Hepatocyte (in vitro differentiated cells): ENCODE measurements at regions not wholly inside any gene's neighbourhood (a gene's known extent, or its start where the extent isn't known, plus 50 kb on each side); places are given as distances from the start of the nearest gene placed in this dataset.
"Not testable (repeated sequence)": the region's sequence is repeated elsewhere in the genome, so short reads cannot be mapped to it uniquely, and the experiment has no call there.

Source experiments
- DNase-seq: peaks from one replicate; pipeline ENCODE4 v3.0.0-alpha.2; 2016; ENCODE audit warnings: low spot score
- H2AFZ ChIP-seq: fragments of 200-600 bp; sonication (generic); 2 replicates; pipeline ENCODE4 v1.6.0; 2016; ENCODE audit warnings: antibody characterized with exemption, mild to moderate bottlenecking
- H3K27ac ChIP-seq: fragments of 200-600 bp; sonication (generic); 2 replicates; pipeline ENCODE4 v1.5.1; 2016; ENCODE audit warnings: mild to moderate bottlenecking
- H3K27me3 ChIP-seq: fragments of 200-600 bp; sonication (generic); 2 replicates; pipeline ENCODE4 v1.6.1; 2016
- H3K36me3 ChIP-seq: fragments of 200-600 bp; sonication (generic); replicated peaks from 2 replicates; pipeline ENCODE4 v1.5.1; 2016; ENCODE audit warnings: low read depth; ENCODE audit not compliant: insufficient read depth
- H3K4me1 ChIP-seq: fragments of 200-600 bp; sonication (generic); 2 replicates; pipeline ENCODE4 v1.5.1; 2016; ENCODE audit warnings: mild to moderate bottlenecking, moderate library complexity; ENCODE audit not compliant: insufficient read depth
- H3K4me2 ChIP-seq: fragments of 200-600 bp; sonication (generic); 2 replicates; pipeline ENCODE4 v1.6.0; 2016
- H3K4me3 ChIP-seq: fragments of 200-600 bp; sonication (generic); 2 replicates; pipeline ENCODE4 v1.5.1; 2016; ENCODE audit warnings: mild to moderate bottlenecking
- H3K79me2 ChIP-seq: fragments of 200-600 bp; sonication (generic); 2 replicates; pipeline ENCODE4 v1.6.0; 2017; ENCODE audit warnings: mild to moderate bottlenecking
- H3K9me2 ChIP-seq: fragments of 200-600 bp; sonication (generic); replicated peaks from 2 replicates; pipeline ENCODE4 v1.6.0; 2017; ENCODE audit warnings: mild to moderate bottlenecking; ENCODE audit not compliant: insufficient read depth
- H3K9me3 ChIP-seq: fragments of 200-600 bp; sonication (generic); 2 replicates; pipeline ENCODE4 v1.5.1; 2016; ENCODE audit warnings: low read depth, mild to moderate bottlenecking
- H4K20me1 ChIP-seq: fragments of 200-600 bp; sonication (generic); 2 replicates; pipeline ENCODE4 v1.6.0; 2016; ENCODE audit warnings: mild to moderate bottlenecking; ENCODE audit not compliant: insufficient read depth, poor library complexity, severe bottlenecking
- EZH2 ChIP-seq: fragments of 200-600 bp; sonication (generic); IDR thresholded peaks from 2 replicates; pipeline ENCODE4 v1.6.1; 2016; ENCODE audit warnings: antibody characterized with exemption, mild to moderate bottlenecking, borderline replicate concordance
- EZH2phosphoT487 ChIP-seq: fragments of 200-600 bp; sonication (generic); IDR thresholded peaks from one replicate; pipeline ENCODE4 v1.6.1; 2018; ENCODE audit warnings: antibody characterized with exemption, mild to moderate bottlenecking, low read depth, moderate library complexity; ENCODE audit not compliant: unreplicated experiment, severe bottlenecking
- WGBS: methylation state at CpG from one replicate; pipeline ENCODE4 v1.1.6; 2016; ENCODE audit warnings: low lambda C conversion rate; ENCODE audit errors: missing lambda C conversion rate; 5-methylcytosine and 5-hydroxymethylcytosine counted together
- TF ChIP-seq, protein P1 (sequence below): fragments of 200-600 bp; sonication (generic); IDR thresholded peaks from 2 replicates; pipeline ENCODE4 v1.5.1; 2016; ENCODE audit warnings: antibody characterized with exemption, mild to moderate bottlenecking; ENCODE audit not compliant: poor library complexity

DNA sequence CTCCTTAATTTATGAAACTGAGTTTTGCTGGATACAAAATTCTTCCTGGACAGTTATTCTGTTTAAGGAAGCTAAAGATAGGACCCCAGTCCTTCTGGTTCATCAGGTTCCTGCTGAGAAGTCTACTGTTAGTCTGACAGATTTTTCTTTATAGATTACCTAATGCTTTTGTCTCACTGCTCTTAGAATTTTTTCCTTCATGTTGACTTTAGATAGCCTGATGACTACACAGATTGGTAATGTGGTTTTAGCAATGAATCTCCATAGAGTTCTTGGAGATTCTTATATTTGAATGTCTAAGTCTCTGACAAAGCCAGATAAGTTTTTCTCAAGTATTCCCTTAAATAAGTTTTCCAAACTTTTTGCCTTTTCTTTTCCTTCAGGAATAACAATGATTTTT lies 419.7 kb downstream of the CDH10 start:
- H3K36me3 ChIP-seq = no peaks in the 10 kb centered on the region
- no peaks in the 10 kb centered on the region for H3K9me2 ChIP-seq
- H4K20me1 ChIP-seq = no peaks in the 10 kb centered on the region
- H2AFZ ChIP-seq = no peak overlapping the region
- TF ChIP-seq, protein P1, sequence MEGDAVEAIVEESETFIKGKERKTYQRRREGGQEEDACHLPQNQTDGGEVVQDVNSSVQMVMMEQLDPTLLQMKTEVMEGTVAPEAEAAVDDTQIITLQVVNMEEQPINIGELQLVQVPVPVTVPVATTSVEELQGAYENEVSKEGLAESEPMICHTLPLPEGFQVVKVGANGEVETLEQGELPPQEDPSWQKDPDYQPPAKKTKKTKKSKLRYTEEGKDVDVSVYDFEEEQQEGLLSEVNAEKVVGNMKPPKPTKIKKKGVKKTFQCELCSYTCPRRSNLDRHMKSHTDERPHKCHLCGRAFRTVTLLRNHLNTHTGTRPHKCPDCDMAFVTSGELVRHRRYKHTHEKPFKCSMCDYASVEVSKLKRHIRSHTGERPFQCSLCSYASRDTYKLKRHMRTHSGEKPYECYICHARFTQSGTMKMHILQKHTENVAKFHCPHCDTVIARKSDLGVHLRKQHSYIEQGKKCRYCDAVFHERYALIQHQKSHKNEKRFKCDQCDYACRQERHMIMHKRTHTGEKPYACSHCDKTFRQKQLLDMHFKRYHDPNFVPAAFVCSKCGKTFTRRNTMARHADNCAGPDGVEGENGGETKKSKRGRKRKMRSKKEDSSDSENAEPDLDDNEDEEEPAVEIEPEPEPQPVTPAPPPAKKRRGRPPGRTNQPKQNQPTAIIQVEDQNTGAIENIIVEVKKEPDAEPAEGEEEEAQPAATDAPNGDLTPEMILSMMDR = no peak
- TF ChIP-seq EZH2 = no peak
- TF ChIP-seq EZH2phosphoT487 = no peak
- H3K79me2 ChIP-seq = no peaks in the 10 kb centered on the region
- no peak overlapping the region for H3K4me3 ChIP-seq
- no peak for DNase-seq
- H3K4me2 ChIP-seq = no peak overlapping the region
- H3K4me1 ChIP-seq = no peaks in the 10 kb centered on the region
- no peak overlapping the region for H3K27ac ChIP-seq
- H3K27me3 ChIP-seq = no peaks in the 10 kb centered on the region
- no peaks in the 10 kb centered on the region for H3K9me3 ChIP-seq

GRCh38 chr5:24226479-24226878 lies 418.3 kb downstream of the CDH10 start:
- Histone ChIP-seq H3K9me3 (no peaks in the 10 kb centered on the region), H2AFZ (no peak overlapping the region), H3K9me2 (no peaks in the 10 kb centered on the region), H3K79me2 (no peaks in the 10 kb centered on the region), H3K36me3 (no peaks in the 10 kb centered on the region), H3K27ac (no peak overlapping the region), H3K27me3 (no peaks in the 10 kb centered on the region), H3K4me3 (no peak overlapping the region), H3K4me1 (no peaks in the 10 kb centered on the region), H3K4me2 (no peak overlapping the region), H4K20me1 (no peaks in the 10 kb centered on the region)
- TF ChIP-seq EZH2phosphoT487 (no peak), EZH2 (no peak)
- TF ChIP-seq, protein P1 = no peak
- no peak for DNase-seq
- 84% methylated on average over 1 of the region's 1 CpG for WGBS

- H3K9me3 ChIP-seq, H3K4me2 ChIP-seq, H3K4me3 ChIP-seq, H3K9me2 ChIP-seq, H3K4me1 ChIP-seq, H3K36me3 ChIP-seq, H4K20me1 ChIP-seq, DNase-seq, H3K79me2 ChIP-seq, H3K27ac ChIP-seq, H3K27me3 ChIP-seq, H2AFZ ChIP-seq: not testable (repeated sequence)
- WGBS = 74% methylated on average over 5 of the region's 5 CpGs
Observed at GRCh38 chr5:24227881-24228280, 416.9 kb downstream of the CDH10 start.

DNA sequence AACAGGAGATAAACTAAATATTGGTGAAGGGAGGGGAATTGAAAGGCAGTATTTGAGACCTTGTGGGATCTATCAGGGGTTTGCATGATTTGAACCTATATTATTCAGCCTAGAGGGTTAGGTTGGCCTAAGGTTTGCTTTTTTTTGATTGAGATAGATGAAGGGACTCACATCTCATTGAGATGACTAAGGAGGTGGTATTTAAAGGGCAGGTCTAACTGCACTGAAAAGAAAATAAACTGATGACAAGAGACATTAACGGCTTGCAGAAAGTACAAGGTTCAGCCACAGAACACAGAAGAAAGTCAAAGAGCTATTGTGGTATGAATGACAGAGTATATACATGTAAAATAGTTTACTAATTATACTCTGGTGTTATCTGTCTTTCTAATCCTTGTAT lies 412.7 kb downstream of the CDH10 start:
- no peaks in the 10 kb centered on the region for H3K79me2 ChIP-seq
- 54% methylated on average over 1 of the region's 1 CpG for WGBS
- no peaks in the 10 kb centered on the region for H4K20me1 ChIP-seq
- H3K36me3 ChIP-seq = no peaks in the 10 kb centered on the region
- H3K4me1 ChIP-seq = no peaks in the 10 kb centered on the region
- no peak overlapping the region for H2AFZ ChIP-seq
- H3K27ac ChIP-seq = no peak overlapping the region
- no peak overlapping the region for H3K4me2 ChIP-seq
- H3K27me3 ChIP-seq = no peaks in the 10 kb centered on the region
- peak; percentile 8 for DNase-seq
- H3K9me3 ChIP-seq = no peaks in the 10 kb centered on the region
- H3K4me3 ChIP-seq = no peak overlapping the region
- H3K9me2 ChIP-seq = no peaks in the 10 kb centered on the region
- TF ChIP-seq, protein P1 = no peak
- TF ChIP-seq EZH2phosphoT487 = no peak
- no peak for TF ChIP-seq EZH2
